AG04450 (cell line): ENCODE measurements at regions not wholly inside any gene's neighbourhood (a gene's known extent, or its start where the extent isn't known, plus 50 kb on each side); places are given as distances from the start of the nearest gene placed in this dataset.

Source experiments
- CTCF ChIA-PET: fragments of 300-600, 350-600 bp; formaldehyde crosslinking; extraction: SDS; loops from one replicate; lab custom pipeline; 2022; ENCODE audit warnings: antibody characterized with exemption, inconsistent platforms; lab: Charles Lee
- POLR2A ChIA-PET: fragments of 350-600 bp; formaldehyde crosslinking; extraction: SDS; loops from one replicate; lab custom pipeline; 2021; ENCODE audit warnings: antibody characterized with exemption, inconsistent platforms; lab: Yijun Ruan, JAX
- DNase-seq: peaks from one replicate; pipeline ENCODE4 v3.0.0-alpha.2; 2011; ENCODE audit warnings: low read depth, low spot score
- H3K27ac ChIP-seq: one replicate; pipeline ENCODE4 v1.5.1; 2012; ENCODE audit warnings: low read depth, low read length, control low read depth
- H3K27me3 ChIP-seq: one replicate; pipeline ENCODE4 v1.6.0; 2012; ENCODE audit warnings: low read length; ENCODE audit not compliant: control insufficient read depth, insufficient read depth
- H3K4me3 ChIP-seq: 2 replicates; pipeline ENCODE4 v1.5.1; 2011; ENCODE audit warnings: mild to moderate bottlenecking, low read depth, low read length, control low read depth
- H3K9me3 ChIP-seq: 2 replicates; pipeline ENCODE4 v1.5.1; 2012; ENCODE audit warnings: low read length; ENCODE audit not compliant: control insufficient read depth, insufficient read depth
- CTCF ChIP-seq: IDR thresholded peaks from 2 replicates; pipeline ENCODE4 v1.5.1; 2011; ENCODE audit warnings: low read depth, low read length, control low read depth, inconsistent platforms

- ChIA-PET POLR2A (no interaction called here), CTCF (interaction anchor here (0.6 to 2.0 kb wide), 2 partner anchors 166 to 571 kb away, joined by 4 to 16 read pairs; no protein-coding TSS in a partner anchor)
- no peak for DNase-seq
- TF ChIP-seq CTCF: no peak
- Histone ChIP-seq H3K9me3 (no peaks in the 10 kb centered on the region), H3K4me3 (no peak overlapping the region), H3K27me3 (no peaks in the 10 kb centered on the region), H3K27ac (no peak overlapping the region)
Measured at GRCh38 chr5:159820692-159821091, 95.6 kb upstream of the ADRA1B start.

- no peak for DNase-seq
- TF ChIP-seq CTCF: no peak
- H3K27ac ChIP-seq: no peak overlapping the region
- POLR2A ChIA-PET: no interaction called here
- H3K27me3 ChIP-seq: no peaks in the 10 kb centered on the region
- CTCF ChIA-PET: no interaction called here
- H3K4me3 ChIP-seq: no peak overlapping the region
- no peaks in the 10 kb centered on the region for H3K9me3 ChIP-seq
Measured at GRCh38 chr5:159821461-159821940, 94.8 kb upstream of the ADRA1B start.

GRCh38 chr5:159824188-159825161 lies 91.8 kb upstream of the ADRA1B start:
- no peak overlapping the region for H3K27ac ChIP-seq

GRCh38 chr5:159825551-159826051 lies 90.7 kb upstream of the ADRA1B start:
- Histone ChIP-seq H3K9me3 (no peaks in the 10 kb centered on the region), H3K27me3 (no peaks in the 10 kb centered on the region), H3K27ac (no peak overlapping the region), H3K4me3 (no peak overlapping the region)
- DNase-seq: no peak
- no peak for TF ChIP-seq CTCF
- ChIA-PET CTCF (no interaction called here), POLR2A (no interaction called here)

More at GRCh38 chr5:159824188-159825161, 91.8 kb upstream of the ADRA1B start:
- TF ChIP-seq CTCF: no peak
- CTCF ChIA-PET: no interaction called here
- POLR2A ChIA-PET: no interaction called here
- no peak overlapping the region for H3K4me3 ChIP-seq
- no peaks in the 10 kb centered on the region for H3K9me3 ChIP-seq
- no peaks in the 10 kb centered on the region for H3K27me3 ChIP-seq
- DNase-seq: no peak
